Suprapubic skin (tissue), 4 donors: ENCODE measurements at regions not wholly inside any gene's neighbourhood (a gene's known extent, or its start where the extent isn't known, plus 50 kb on each side); places are given as distances from the start of the nearest gene placed in this dataset.
"Not testable (repeated sequence)": the region's sequence is repeated elsewhere in the genome, so short reads cannot be mapped to it uniquely, and the experiment has no call there.

ENCODE experiments used
- DNase-seq, 2 donors: peaks; one replicate each; pipeline ENCODE4 v3.0.0-alpha.2; 2019; ENCODE audit warnings: low spot score in 2 of 2
- H3K27ac ChIP-seq: fragments of 200-600 bp; sonication (generic); one replicate; pipeline ENCODE4 v1.5.1; 2019
- H3K27me3 ChIP-seq: fragments of 200-600 bp; sonication (generic); one replicate; pipeline ENCODE4 v1.5.1; 2019
- H3K36me3 ChIP-seq: fragments of 200-600 bp; sonication (generic); one replicate; pipeline ENCODE4 v1.5.1; 2019
- H3K4me1 ChIP-seq: fragments of 200-600 bp; sonication (generic); one replicate; pipeline ENCODE4 v1.5.1; 2019
- H3K4me3 ChIP-seq: fragments of 200-600 bp; sonication (generic); one replicate; pipeline ENCODE4 v1.5.1; 2019; ENCODE audit warnings: mild to moderate bottlenecking
- H3K9me3 ChIP-seq: fragments of 200-600 bp; sonication (generic); one replicate; pipeline ENCODE4 v1.5.1; 2019
- CTCF ChIP-seq, 2 donors: fragments of 200-600 bp in 1 of 2; fragments of 450-650 bp in 1 of 2; sonication (generic) in 1 of 2; IDR thresholded peaks; one replicate each; pipeline ENCODE4 v1.5.1; 2016 to 2019; ENCODE audit warnings: antibody characterized with exemption in 2 of 2, mild to moderate bottlenecking in 1 of 2, moderate library complexity in 1 of 2
- EP300 ChIP-seq: sonication (generic); formaldehyde crosslinking; IDR thresholded peaks from one replicate; pipeline ENCODE4 v1.6.1; 2017; ENCODE audit warnings: antibody characterized with exemption
- POLR2A ChIP-seq, 2 donors: fragments of 450-650 bp; IDR thresholded peaks; one replicate each; pipeline ENCODE4 v1.6.1; 2017; ENCODE audit warnings: antibody characterized with exemption in 2 of 2, mild to moderate bottlenecking in 2 of 2, moderate library complexity in 2 of 2
- POLR2AphosphoS5 ChIP-seq, 3 donors: sonication (generic); formaldehyde crosslinking; IDR thresholded peaks; one replicate each; pipeline ENCODE4 v1.6.1; 2017; ENCODE audit warnings: antibody characterized with exemption in 3 of 3
- WGBS: methylation state at CpG from one replicate; pipeline ENCODE4 v1.1.5; 2018; 5-methylcytosine and 5-hydroxymethylcytosine counted together

- not testable (repeated sequence) for H3K4me1 ChIP-seq, H3K27me3 ChIP-seq, DNase-seq, H3K4me3 ChIP-seq, H3K36me3 ChIP-seq, H3K27ac ChIP-seq, H3K9me3 ChIP-seq
- 88% methylated on average over 26 of the region's 26 CpGs for WGBS
Observed at GRCh38 chrX:35221391-35221790, 278.8 kb downstream of the FAM47B start.

- H3K27ac ChIP-seq: no peak overlapping the region
- DNase-seq: no peak
- no peaks in the 10 kb centered on the region for H3K27me3 ChIP-seq
- H3K36me3 ChIP-seq: no peaks in the 10 kb centered on the region
- TF ChIP-seq POLR2A (IDR thresholded peaks at IDR 0.05): no peak
- TF ChIP-seq EP300: no peak
- TF ChIP-seq POLR2AphosphoS5 (IDR thresholded peaks at IDR 0.05): no peak
- no peak for TF ChIP-seq CTCF (IDR thresholded peaks at IDR 0.05)
- H3K4me3 ChIP-seq: no peak overlapping the region
- H3K4me1 ChIP-seq: no peaks in the 10 kb centered on the region
- 48% methylated on average over 2 of the region's 3 CpGs for WGBS
- no peaks in the 10 kb centered on the region for H3K9me3 ChIP-seq
Observed at GRCh38 chrX:35244088-35244741, 301.6 kb downstream of the FAM47B start.

- no peak overlapping the region for H3K4me3 ChIP-seq
- TF ChIP-seq POLR2AphosphoS5 (IDR thresholded peaks at IDR 0.05) (no peak), CTCF (IDR thresholded peaks at IDR 0.05) (no peak), POLR2A (IDR thresholded peaks at IDR 0.05) (no peak), EP300 (no peak)
- DNase-seq: no peak
- H3K27ac ChIP-seq: no peak overlapping the region
- no peaks in the 10 kb centered on the region for H3K36me3 ChIP-seq
- H3K27me3 ChIP-seq: no peaks in the 10 kb centered on the region
- 74% methylated on average over 5 of the region's 11 CpGs for WGBS
- no peaks in the 10 kb centered on the region for H3K4me1 ChIP-seq
- H3K9me3 ChIP-seq: no peaks in the 10 kb centered on the region
Observed at GRCh38 chrX:35244796-35245508, 302.4 kb downstream of the FAM47B start.

GRCh38 chrX:35251226-35251625, 308.6 kb downstream of the FAM47B start:
- WGBS: no CpG with 5 or more reads among the region's 1 CpG
- DNase-seq: no peak

GRCh38 chrX:35276115-35276514, 333.5 kb downstream of the FAM47B start:
- 79% methylated on average over 6 of the region's 6 CpGs for WGBS
- no peaks in the 10 kb centered on the region for H3K36me3 ChIP-seq
- DNase-seq: no peak
- H3K9me3 ChIP-seq: no peaks in the 10 kb centered on the region
- H3K4me3 ChIP-seq: no peak overlapping the region
- H3K27me3 ChIP-seq: no peaks in the 10 kb centered on the region
- no peak overlapping the region for H3K27ac ChIP-seq
- no peaks in the 10 kb centered on the region for H3K4me1 ChIP-seq
- TF ChIP-seq POLR2A (IDR thresholded peaks at IDR 0.05) (no peak), CTCF (IDR thresholded peaks at IDR 0.05) (no peak), EP300 (no peak), POLR2AphosphoS5 (IDR thresholded peaks at IDR 0.05) (no peak)

More at GRCh38 chrX:35251226-35251625, 308.6 kb downstream of the FAM47B start:
- Histone ChIP-seq H3K4me3 (no peak overlapping the region), H3K27me3 (no peaks in the 10 kb centered on the region), H3K4me1 (no peaks in the 10 kb centered on the region), H3K9me3 (no peaks in the 10 kb centered on the region), H3K36me3 (no peaks in the 10 kb centered on the region), H3K27ac (no peak overlapping the region)
- TF ChIP-seq EP300: no peak
- no peak for TF ChIP-seq POLR2A (IDR thresholded peaks at IDR 0.05)
- TF ChIP-seq POLR2AphosphoS5 (IDR thresholded peaks at IDR 0.05): no peak
- TF ChIP-seq CTCF (IDR thresholded peaks at IDR 0.05): no peak
